ENCODE measurements at regions not wholly inside any gene's neighbourhood (a gene's known extent, or its start where the extent isn't known, plus 50 kb on each side); places are given as distances from the start of the nearest gene placed in this dataset.
A peak's percentile ranks its signal among the peaks of the same experiment; 100 is the strongest.

DNA sequence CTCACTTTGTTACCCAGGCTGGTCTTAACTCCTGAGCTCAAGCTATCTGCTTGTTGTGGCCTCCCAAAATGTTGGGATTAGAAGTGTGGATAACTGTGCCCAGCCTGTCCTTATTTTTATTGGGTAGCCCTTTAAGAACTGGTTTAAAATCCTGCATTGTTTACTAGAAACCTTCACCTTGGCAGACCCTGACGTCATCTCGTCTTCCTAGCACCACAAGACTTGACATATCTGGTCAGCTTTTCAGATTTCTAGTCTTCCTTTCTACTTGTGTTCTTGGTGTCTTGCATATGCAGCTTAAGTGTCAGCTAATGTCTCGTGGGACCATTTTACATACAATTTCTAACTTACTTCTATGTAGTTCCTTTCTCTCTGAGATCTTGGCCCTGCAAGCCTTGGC is 258.9 kb downstream of the IZUMO3 start:
- 17 to 60% methylated on average over 1 to 3 of the region's 3 CpGs for WGBS, 2 donors (ENCODE audit: low coverage in 1 of 2)
- no peaks in the 10 kb centered on the region for H3K4me1 ChIP-seq
- no peak overlapping the region for H3K27ac ChIP-seq
- in situ Hi-C loops (cut with MboI; ENCODE audit: low pct_ligation_motif_present in 1 of 4, low pct_unique_long_range_greater_than_20kb in 1 of 4, low sequenced_read_pairs in 3 of 4), result no loop called here
- no peak overlapping the region for H3K4me3 ChIP-seq
- intact Hi-C loops (cut with DNase I; ENCODE audit: low total_unique reads), result no loop called here
- no peaks in the 10 kb centered on the region for H3K27me3 ChIP-seq
- no peak for TF ChIP-seq POLR2A (IDR thresholded peaks at IDR 0.05)
- no peak for TF ChIP-seq POLR2AphosphoS5 (IDR thresholded peaks at IDR 0.05)
- no peak for TF ChIP-seq EP300 (IDR thresholded peaks at IDR 0.05; ENCODE audit: low read depth)
- TF ChIP-seq, protein P1, sequence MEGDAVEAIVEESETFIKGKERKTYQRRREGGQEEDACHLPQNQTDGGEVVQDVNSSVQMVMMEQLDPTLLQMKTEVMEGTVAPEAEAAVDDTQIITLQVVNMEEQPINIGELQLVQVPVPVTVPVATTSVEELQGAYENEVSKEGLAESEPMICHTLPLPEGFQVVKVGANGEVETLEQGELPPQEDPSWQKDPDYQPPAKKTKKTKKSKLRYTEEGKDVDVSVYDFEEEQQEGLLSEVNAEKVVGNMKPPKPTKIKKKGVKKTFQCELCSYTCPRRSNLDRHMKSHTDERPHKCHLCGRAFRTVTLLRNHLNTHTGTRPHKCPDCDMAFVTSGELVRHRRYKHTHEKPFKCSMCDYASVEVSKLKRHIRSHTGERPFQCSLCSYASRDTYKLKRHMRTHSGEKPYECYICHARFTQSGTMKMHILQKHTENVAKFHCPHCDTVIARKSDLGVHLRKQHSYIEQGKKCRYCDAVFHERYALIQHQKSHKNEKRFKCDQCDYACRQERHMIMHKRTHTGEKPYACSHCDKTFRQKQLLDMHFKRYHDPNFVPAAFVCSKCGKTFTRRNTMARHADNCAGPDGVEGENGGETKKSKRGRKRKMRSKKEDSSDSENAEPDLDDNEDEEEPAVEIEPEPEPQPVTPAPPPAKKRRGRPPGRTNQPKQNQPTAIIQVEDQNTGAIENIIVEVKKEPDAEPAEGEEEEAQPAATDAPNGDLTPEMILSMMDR (IDR thresholded peaks at IDR 0.05), result no peak
- no peak for DNase-seq
- H3K9me3 ChIP-seq, result no peaks in the 10 kb centered on the region
- H3K36me3 ChIP-seq, result no peaks in the 10 kb centered on the region

DNA sequence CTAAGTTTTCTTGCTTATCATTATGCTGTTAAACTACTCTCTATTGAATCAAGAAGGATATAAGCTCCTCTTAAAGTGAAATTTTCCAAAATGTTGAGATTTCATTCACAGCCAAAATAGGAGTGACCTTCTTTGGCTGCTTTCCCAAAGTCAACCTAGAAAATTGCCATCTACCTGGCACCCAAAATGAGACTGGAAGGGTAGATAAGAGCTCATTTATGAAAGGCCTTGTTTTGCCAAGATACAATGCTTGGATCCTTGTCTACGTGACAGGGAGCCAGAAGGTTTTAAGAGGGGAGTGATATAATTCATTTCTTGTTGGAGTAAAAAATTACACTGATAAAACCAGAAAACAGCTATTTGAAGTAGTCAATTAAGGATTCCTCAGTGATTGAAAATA is 287.1 kb downstream of the IZUMO3 start:
- intact Hi-C loops (cut with DNase I; ENCODE audit: low total_unique reads), result no loop called here
- Histone ChIP-seq H3K36me3 (no peaks in the 10 kb centered on the region), H3K4me1 (no peaks in the 10 kb centered on the region), H3K27me3 (no peaks in the 10 kb centered on the region), H3K27ac (no peak overlapping the region), H3K9me3 (no peaks in the 10 kb centered on the region), H3K4me3 (no peak overlapping the region)
- in situ Hi-C loops (cut with MboI; ENCODE audit: low pct_ligation_motif_present in 1 of 4, low pct_unique_long_range_greater_than_20kb in 1 of 4, low sequenced_read_pairs in 3 of 4), result no loop called here
- TF ChIP-seq, protein P1 (IDR thresholded peaks at IDR 0.05), result no peak
- no peak for TF ChIP-seq EP300 (IDR thresholded peaks at IDR 0.05; ENCODE audit: low read depth)
- no peak for TF ChIP-seq POLR2AphosphoS5 (IDR thresholded peaks at IDR 0.05)
- TF ChIP-seq POLR2A (IDR thresholded peaks at IDR 0.05), result no peak
- 17 to 45% methylated on average over 1 of the region's 1 CpG for WGBS, 2 donors (ENCODE audit: low coverage in 1 of 2)
- no peak for DNase-seq

DNA sequence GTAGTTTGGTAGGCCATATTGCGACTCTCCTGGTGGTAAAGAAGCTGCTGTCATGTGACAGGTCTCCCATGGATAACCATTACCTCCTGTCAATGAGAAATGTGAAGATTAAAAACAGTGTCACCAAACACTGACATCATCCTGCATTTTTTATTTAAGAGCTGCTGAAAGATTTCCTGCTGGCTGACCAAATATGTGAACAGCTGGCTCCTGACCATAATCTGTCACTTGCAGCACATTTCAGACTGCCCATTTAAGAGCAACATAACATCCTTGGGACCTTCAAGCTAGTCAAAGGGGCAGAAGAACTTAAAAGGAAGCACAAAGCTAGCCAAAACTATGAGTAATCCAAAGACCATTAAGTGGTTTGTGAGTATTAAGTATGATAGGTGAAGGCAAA is 288.0 kb downstream of the IZUMO3 start:
- WGBS, 2 donors (ENCODE audit: low coverage in 1 of 2), result 71 to 100% methylated on average over 1 of the region's 1 CpG
- H3K4me1 ChIP-seq, result no peaks in the 10 kb centered on the region
- intact Hi-C loops (cut with DNase I; ENCODE audit: low total_unique reads), result no loop called here
- H3K27ac ChIP-seq, result no peak overlapping the region
- no peaks in the 10 kb centered on the region for H3K27me3 ChIP-seq
- TF ChIP-seq EP300 (IDR thresholded peaks at IDR 0.05; ENCODE audit: low read depth) (no peak), POLR2A (IDR thresholded peaks at IDR 0.05) (no peak), POLR2AphosphoS5 (IDR thresholded peaks at IDR 0.05) (no peak)
- TF ChIP-seq, protein P1 (IDR thresholded peaks at IDR 0.05), result no peak
- in situ Hi-C loops (cut with MboI; ENCODE audit: low pct_ligation_motif_present in 1 of 4, low pct_unique_long_range_greater_than_20kb in 1 of 4, low sequenced_read_pairs in 3 of 4), result no loop called here
- DNase-seq, result no peak
- no peak overlapping the region for H3K4me3 ChIP-seq
- no peaks in the 10 kb centered on the region for H3K9me3 ChIP-seq
- no peaks in the 10 kb centered on the region for H3K36me3 ChIP-seq

DNA sequence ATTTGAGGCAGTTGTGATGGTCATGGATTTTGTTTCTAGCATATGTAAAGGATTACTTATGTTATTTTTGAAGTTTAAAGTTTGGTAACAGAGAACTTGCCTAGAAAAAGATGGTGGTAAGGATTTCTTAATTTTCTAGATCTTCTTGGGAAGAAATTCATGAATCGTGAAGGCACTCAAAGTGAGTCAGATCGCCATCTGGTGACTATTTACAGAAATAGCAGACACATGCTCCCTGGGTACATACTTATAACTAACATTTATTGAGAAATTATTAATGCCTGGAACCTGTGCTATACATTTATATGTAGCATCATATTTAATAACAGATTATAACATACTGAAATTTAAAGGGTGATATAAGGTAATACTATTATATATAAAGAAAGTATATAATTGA is 299.7 kb downstream of the IZUMO3 start:
- intact Hi-C loops (cut with DNase I; ENCODE audit: low total_unique reads), result no loop called here
- no peaks in the 10 kb centered on the region for H3K4me1 ChIP-seq
- DNase-seq, result no peak
- H3K36me3 ChIP-seq, result no peaks in the 10 kb centered on the region
- no peak overlapping the region for H3K27ac ChIP-seq
- in situ Hi-C loops (cut with MboI; ENCODE audit: low pct_ligation_motif_present in 1 of 4, low pct_unique_long_range_greater_than_20kb in 1 of 4, low sequenced_read_pairs in 3 of 4), result no loop called here
- TF ChIP-seq POLR2A (IDR thresholded peaks at IDR 0.05) (no peak), POLR2AphosphoS5 (IDR thresholded peaks at IDR 0.05) (no peak), EP300 (IDR thresholded peaks at IDR 0.05; ENCODE audit: low read depth) (no peak)
- TF ChIP-seq, protein P1 (IDR thresholded peaks at IDR 0.05), result peak in 1 of 5 experiments; percentile 26
- H3K4me3 ChIP-seq, result no peak overlapping the region
- H3K27me3 ChIP-seq, result no peaks in the 10 kb centered on the region
- 20 to 22% methylated on average over 2 of the region's 2 CpGs for WGBS, 2 donors (ENCODE audit: low coverage in 1 of 2)
- no peaks in the 10 kb centered on the region for H3K9me3 ChIP-seq
